PC-3 (cell line): ENCODE measurements at regions not wholly inside any gene's neighbourhood (a gene's known extent, or its start where the extent isn't known, plus 50 kb on each side); places are given as distances from the start of the nearest gene placed in this dataset.

Experiments used
- EZH2 ChIP-seq: fragments of 300-600 bp; sonication (generic); IDR thresholded peaks from one replicate; pipeline ENCODE4 v1.6.1; 2017; ENCODE audit warnings: antibody characterized with exemption, mild to moderate bottlenecking, low read length; ENCODE audit not compliant: unreplicated experiment
- EZH2phosphoT487 ChIP-seq: fragments of 300-600 bp; sonication (generic); IDR thresholded peaks from 2 replicates; pipeline ENCODE4 v1.6.1; 2018; ENCODE audit warnings: mild to moderate bottlenecking, antibody characterized with exemption, low read length, borderline replicate concordance
- TF ChIP-seq, protein P1 (sequence below): fragments of 300-600 bp; sonication (generic); conservative IDR thresholded peaks from 2 replicates; pipeline ENCODE4 v1.5.1; 2017; ENCODE audit warnings: antibody characterized with exemption, low read depth, mild to moderate bottlenecking, low read length

DNA sequence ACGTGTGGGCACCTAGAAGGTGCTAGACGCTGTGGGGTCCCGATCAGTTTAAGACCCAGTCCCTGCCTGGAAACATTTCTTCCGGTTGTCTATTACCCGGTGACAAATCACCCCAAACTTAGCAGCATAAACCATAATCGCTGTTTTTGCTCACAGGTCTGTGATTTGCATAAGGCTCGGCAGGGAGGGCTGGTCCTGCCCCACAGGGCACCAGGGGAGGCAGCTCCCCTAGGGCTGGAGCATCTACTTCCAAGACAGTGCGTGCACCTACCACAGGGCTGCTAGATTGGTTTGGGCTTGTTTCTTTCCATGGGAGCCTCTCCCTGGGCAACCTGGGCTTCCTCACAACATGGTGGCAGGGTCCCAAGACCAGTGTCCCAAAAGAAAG is 214.5 kb upstream of the CIBAR2 start:
- TF ChIP-seq, protein P1, sequence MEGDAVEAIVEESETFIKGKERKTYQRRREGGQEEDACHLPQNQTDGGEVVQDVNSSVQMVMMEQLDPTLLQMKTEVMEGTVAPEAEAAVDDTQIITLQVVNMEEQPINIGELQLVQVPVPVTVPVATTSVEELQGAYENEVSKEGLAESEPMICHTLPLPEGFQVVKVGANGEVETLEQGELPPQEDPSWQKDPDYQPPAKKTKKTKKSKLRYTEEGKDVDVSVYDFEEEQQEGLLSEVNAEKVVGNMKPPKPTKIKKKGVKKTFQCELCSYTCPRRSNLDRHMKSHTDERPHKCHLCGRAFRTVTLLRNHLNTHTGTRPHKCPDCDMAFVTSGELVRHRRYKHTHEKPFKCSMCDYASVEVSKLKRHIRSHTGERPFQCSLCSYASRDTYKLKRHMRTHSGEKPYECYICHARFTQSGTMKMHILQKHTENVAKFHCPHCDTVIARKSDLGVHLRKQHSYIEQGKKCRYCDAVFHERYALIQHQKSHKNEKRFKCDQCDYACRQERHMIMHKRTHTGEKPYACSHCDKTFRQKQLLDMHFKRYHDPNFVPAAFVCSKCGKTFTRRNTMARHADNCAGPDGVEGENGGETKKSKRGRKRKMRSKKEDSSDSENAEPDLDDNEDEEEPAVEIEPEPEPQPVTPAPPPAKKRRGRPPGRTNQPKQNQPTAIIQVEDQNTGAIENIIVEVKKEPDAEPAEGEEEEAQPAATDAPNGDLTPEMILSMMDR: no peak
- no peak for TF ChIP-seq EZH2
- no peak for TF ChIP-seq EZH2phosphoT487
